ENCODE measurements at regions not wholly inside any gene's neighbourhood (a gene's known extent, or its start where the extent isn't known, plus 50 kb on each side); places are given as distances from the start of the nearest gene placed in this dataset.

DNA sequence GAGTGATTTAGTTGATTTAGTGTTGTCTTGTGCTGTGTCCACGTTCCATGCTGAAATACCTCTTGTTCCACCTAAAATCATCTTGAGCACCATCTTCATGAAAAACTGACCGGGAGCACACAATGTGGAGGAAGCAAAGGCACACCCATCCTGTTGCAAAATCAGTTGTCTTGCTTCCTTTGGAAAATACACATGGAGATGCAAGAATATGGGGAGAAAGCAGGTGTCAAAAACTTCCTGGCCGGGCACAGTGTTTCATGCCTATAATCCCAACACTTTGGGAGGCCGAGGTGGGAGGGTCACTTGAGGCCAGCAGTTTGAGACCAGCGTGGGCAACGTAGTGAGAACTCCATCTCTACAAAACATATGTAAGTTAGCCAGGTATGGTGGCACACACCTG is 151.1 kb downstream of the C11orf91 start:
- no peak for TF ChIP-seq CTCF (IDR thresholded peaks at IDR 0.05; ENCODE audit: control extremely low read depth, extremely low read depth, low read depth, missing control alignments)
- ChIA-PET CTCF (no interaction called here), POLR2A (no interaction called here)

DNA sequence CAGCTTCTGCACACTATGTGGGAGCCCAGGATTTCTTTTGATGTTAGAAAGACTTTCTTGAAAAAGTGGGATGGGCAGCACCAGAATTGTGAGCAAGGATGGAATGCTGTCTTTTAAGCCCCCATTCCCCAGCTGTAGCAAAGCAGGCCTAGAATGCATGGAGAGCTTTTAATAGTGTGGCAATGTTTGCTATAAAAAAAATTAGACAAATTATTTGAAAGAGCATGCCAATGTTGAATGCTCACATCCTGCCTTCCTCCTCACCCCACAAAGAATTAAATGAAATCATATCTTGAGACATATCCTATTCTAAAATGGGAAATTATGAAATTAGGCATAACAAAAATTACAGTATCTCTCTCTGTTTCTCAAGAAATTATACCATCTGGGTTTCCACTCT is 154.7 kb downstream of the C11orf91 start:
- DNase-seq (ENCODE audit: extremely low spot score), result no peak
- CTCF ChIA-PET, result interaction anchor here (1.0 to 1.6 kb wide), 4 partner anchors 9 to 196 kb away, joined by 3 to 4 read pairs (median 3); no protein-coding TSS in a partner anchor
- TF ChIP-seq CTCF (IDR thresholded peaks at IDR 0.05; ENCODE audit: control extremely low read depth, extremely low read depth, low read depth, missing control alignments), result no peak
- POLR2A ChIA-PET, result interaction anchor here (0.5 kb wide), 1 partner anchor 24 kb away, joined by 5 read pairs; no protein-coding TSS in a partner anchor

More for the DNA sequence above, 151.1 kb downstream of the C11orf91 start:
- DNase-seq (ENCODE audit: extremely low spot score), result no peak

GRCh38 chr11:33544593-33545373 is 155.8 kb downstream of the C11orf91 start:
- TF ChIP-seq CTCF (IDR thresholded peaks at IDR 0.05; ENCODE audit: control extremely low read depth, extremely low read depth, low read depth, missing control alignments), result no peak
- no peak for DNase-seq (ENCODE audit: extremely low spot score)
- POLR2A ChIA-PET, result no interaction called here
- CTCF ChIA-PET, result interaction anchor here (1.0 to 3.6 kb wide), 11 partner anchors 8 to 198 kb away, joined by 3 to 19 read pairs (median 4); no protein-coding TSS in a partner anchor

DNA sequence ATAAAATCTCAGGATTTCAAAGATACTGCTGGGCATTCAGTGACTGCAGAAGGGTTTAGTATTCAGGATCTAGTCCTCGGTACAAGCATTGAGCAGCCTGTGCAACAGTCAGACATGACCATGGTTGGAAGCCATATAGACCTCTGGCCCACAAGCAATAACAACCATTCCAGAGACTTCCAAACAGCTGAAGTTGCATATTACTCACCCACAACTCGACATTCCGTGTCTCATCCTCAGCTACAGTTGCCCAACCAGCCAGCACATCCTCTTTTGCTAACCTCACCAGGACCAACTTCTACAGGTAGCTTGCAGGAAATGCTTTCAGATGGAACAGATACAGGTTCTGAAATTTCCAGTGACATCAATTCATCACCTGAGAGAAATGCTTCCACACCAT is 156.8 kb downstream of the C11orf91 start:
- POLR2A ChIA-PET, result no interaction called here
- CTCF ChIA-PET, result interaction anchor here (0.8 to 3.6 kb wide), 15 partner anchors 9 to 377 kb away, joined by 3 to 19 read pairs (median 4); no protein-coding TSS in a partner anchor
- no peak for TF ChIP-seq CTCF (IDR thresholded peaks at IDR 0.05; ENCODE audit: control extremely low read depth, extremely low read depth, low read depth, missing control alignments)
- DNase-seq (ENCODE audit: extremely low spot score), result no peak

DNA sequence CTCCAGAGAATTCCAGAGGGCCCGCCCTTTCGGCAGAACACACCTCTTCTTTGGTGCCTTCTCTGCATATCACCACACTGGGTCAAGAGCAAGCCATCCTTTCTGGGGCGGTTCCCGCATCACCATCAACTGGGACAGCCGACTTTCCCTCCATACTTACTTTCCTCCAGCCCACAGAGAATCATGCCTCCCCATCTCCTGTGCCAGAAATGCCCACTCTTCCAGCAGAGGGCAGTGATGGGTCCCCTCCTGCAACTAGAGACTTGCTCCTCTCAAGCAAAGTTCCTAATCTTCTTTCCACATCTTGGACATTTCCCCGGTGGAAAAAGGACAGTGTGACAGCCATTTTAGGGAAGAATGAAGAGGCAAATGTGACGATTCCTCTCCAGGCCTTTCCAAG is 157.7 kb downstream of the C11orf91 start:
- ChIA-PET POLR2A (no interaction called here), CTCF (interaction anchor here (0.6 to 3.6 kb wide), 10 partner anchors 11 to 200 kb away, joined by 3 to 19 read pairs (median 4); partner anchors contain the start of gene CD59)
- peak; percentile 58 for TF ChIP-seq CTCF (IDR thresholded peaks at IDR 0.05; ENCODE audit: control extremely low read depth, extremely low read depth, low read depth, missing control alignments)
- peak; percentile 64 for DNase-seq (ENCODE audit: extremely low spot score)

GRCh38 chr11:33540946-33541915 is 159.4 kb downstream of the C11orf91 start:
- ChIA-PET CTCF (interaction anchor here (0.7 to 3.6 kb wide), 5 partner anchors 9 to 161 kb away, joined by 3 to 19 read pairs (median 3); no protein-coding TSS in a partner anchor), POLR2A (no interaction called here)
- TF ChIP-seq CTCF (IDR thresholded peaks at IDR 0.05; ENCODE audit: control extremely low read depth, extremely low read depth, low read depth, missing control alignments), result no peak
- no peak for DNase-seq (ENCODE audit: extremely low spot score)

Measured in GM10248 (cell line).